ENCODE measurements at regions not wholly inside any gene's neighbourhood (a gene's known extent, or its start where the extent isn't known, plus 50 kb on each side); places are given as distances from the start of the nearest gene placed in this dataset.
"Not testable (repeated sequence)": the region's sequence is repeated elsewhere in the genome, so short reads cannot be mapped to it uniquely, and the experiment has no call there.

DNA sequence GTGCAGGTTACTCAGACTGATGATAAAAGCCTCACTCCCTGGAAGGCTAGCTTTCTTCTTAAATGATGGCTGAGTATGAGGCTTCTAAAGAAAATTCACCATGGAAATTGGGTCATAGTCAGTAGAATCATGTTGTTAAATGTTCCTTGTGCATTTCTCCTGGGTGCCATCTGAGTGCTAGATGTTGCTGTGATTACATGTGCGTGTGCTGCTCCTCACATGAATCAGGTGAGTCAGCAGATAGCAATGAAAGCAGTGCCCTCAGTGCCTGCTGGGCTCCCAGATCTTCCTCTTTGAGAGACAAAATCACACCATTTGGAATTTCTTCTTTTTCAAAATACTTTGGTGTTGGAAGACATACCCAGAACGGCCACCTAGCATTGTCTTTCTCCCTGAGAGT lies 331.7 kb downstream of the XPNPEP1 start:
- Histone ChIP-seq H3K36me3 (ENCODE audit: control insufficient read depth, insufficient read depth, low read length) (no peaks in the 10 kb centered on the region), H3K4me3 (ENCODE audit: low read depth, low read length) (no peak overlapping the region), H3K27me3 (ENCODE audit: control insufficient read depth, insufficient read depth, low read length) (no peaks in the 10 kb centered on the region)
- TF ChIP-seq, protein P1, sequence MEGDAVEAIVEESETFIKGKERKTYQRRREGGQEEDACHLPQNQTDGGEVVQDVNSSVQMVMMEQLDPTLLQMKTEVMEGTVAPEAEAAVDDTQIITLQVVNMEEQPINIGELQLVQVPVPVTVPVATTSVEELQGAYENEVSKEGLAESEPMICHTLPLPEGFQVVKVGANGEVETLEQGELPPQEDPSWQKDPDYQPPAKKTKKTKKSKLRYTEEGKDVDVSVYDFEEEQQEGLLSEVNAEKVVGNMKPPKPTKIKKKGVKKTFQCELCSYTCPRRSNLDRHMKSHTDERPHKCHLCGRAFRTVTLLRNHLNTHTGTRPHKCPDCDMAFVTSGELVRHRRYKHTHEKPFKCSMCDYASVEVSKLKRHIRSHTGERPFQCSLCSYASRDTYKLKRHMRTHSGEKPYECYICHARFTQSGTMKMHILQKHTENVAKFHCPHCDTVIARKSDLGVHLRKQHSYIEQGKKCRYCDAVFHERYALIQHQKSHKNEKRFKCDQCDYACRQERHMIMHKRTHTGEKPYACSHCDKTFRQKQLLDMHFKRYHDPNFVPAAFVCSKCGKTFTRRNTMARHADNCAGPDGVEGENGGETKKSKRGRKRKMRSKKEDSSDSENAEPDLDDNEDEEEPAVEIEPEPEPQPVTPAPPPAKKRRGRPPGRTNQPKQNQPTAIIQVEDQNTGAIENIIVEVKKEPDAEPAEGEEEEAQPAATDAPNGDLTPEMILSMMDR (IDR thresholded peaks at IDR 0.05; ENCODE audit: insufficient read depth, low read length, poor library complexity, severe bottlenecking): no peak
- DNase-seq (ENCODE audit: low read depth): no peak

DNA sequence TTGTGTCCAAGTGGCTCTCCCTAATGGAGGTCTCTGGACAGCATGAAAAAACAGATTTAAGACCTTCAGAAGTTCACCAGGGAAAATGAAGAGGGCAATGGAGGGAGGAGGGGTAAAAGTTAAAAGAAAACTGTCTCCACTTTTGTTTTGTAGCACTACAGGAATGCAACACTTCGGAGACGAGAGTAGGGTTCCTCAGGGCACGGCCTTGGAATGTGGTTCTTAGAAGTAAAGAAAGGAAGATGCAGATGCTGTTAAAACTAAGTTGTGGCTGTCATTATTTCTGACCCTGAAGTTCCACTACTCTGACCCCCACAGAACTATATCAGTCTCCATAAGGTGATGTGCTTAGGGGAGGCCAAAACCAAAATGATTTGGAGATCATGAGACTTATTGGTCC lies 335.1 kb downstream of the XPNPEP1 start:
- Histone ChIP-seq H3K27me3 (ENCODE audit: control insufficient read depth, insufficient read depth, low read length) (no peaks in the 10 kb centered on the region), H3K4me3 (ENCODE audit: low read depth, low read length) (no peak overlapping the region), H3K36me3 (ENCODE audit: control insufficient read depth, insufficient read depth, low read length) (no peaks in the 10 kb centered on the region)
- TF ChIP-seq, protein P1 (IDR thresholded peaks at IDR 0.05; ENCODE audit: insufficient read depth, low read length, poor library complexity, severe bottlenecking): no peak
- DNase-seq (ENCODE audit: low read depth): no peak

DNA sequence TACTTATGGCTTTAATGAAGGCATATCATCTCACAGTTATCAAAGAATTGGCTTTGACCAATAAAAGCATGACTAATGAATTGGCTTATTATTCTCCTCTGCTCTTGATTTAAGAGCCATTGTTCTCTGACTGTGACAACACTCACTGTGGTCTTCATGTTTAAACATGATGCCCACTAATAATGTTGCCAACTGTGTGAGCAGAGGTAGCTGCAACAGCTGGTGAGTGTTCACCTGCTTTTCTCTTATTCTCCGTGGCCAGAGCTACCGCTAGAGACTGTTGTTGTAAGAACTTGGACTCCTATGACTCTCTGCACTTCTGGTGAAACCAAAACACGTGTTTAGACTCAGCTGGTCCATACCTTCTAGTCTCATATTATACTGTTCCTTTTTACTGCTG lies 335.9 kb downstream of the XPNPEP1 start:
- TF ChIP-seq, protein P1 (IDR thresholded peaks at IDR 0.05; ENCODE audit: insufficient read depth, low read length, poor library complexity, severe bottlenecking): no peak
- no peak for DNase-seq (ENCODE audit: low read depth)
- H3K27me3 ChIP-seq (ENCODE audit: control insufficient read depth, insufficient read depth, low read length): no peaks in the 10 kb centered on the region
- no peaks in the 10 kb centered on the region for H3K36me3 ChIP-seq (ENCODE audit: control insufficient read depth, insufficient read depth, low read length)
- H3K4me3 ChIP-seq (ENCODE audit: low read depth, low read length): no peak overlapping the region

DNA sequence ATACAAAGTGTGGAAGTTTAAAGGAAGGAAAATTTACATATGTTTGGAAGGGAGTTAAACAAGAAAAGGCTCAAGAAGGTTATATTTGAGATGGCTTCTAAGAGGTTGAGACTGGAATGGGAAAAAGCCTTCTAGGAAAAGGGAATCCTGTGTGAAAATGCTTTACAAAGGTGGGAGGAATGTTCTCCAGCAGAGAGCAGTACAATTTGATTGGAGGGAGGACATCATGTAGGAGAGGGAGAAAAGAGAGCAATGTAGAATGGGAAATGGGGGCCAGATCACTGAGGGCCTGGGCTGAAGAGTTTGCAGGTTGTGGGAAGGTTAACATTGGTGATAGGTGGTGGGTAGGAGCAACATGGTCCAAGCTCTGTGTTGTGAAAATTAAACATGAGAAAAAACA lies 366.9 kb downstream of the XPNPEP1 start:
- DNase-seq (ENCODE audit: low read depth): no peak
- TF ChIP-seq, protein P1 (IDR thresholded peaks at IDR 0.05; ENCODE audit: insufficient read depth, low read length, poor library complexity, severe bottlenecking): no peak
- H3K27me3 ChIP-seq (ENCODE audit: control insufficient read depth, insufficient read depth, low read length): no peaks in the 10 kb centered on the region
- H3K36me3 ChIP-seq (ENCODE audit: control insufficient read depth, insufficient read depth, low read length): no peaks in the 10 kb centered on the region
- no peak overlapping the region for H3K4me3 ChIP-seq (ENCODE audit: low read depth, low read length)

DNA sequence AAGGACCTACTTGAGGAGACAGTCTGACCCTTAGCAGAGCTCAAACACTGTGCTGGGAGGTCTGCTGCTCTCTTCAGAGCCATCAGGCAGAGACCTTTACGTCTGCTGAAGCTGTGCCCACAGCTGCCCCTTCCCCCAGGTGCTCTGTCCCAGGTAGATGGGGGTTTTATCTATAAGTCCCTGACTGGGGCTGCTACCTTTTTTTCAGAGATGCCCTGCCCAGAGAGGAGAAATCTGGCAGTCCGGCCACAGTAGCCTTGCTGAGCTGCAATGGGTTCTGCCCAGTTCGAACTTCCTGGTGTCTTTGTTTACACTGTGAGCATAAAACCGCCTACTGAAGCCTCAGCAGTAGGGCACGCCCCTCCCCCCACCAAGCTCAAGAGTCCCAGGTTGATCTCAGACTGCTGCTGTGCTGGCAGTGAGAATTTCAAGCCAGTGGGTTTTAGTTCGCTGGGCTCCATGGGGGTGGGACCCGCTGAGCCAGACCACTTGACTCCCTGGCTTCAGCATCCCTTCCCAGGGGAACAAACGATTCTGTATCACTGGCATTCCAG lies 381.2 kb downstream of the XPNPEP1 start:
- not testable (repeated sequence) for H3K27me3 ChIP-seq (ENCODE audit: control insufficient read depth, insufficient read depth, low read length); DNase-seq (ENCODE audit: low read depth); H3K36me3 ChIP-seq (ENCODE audit: control insufficient read depth, insufficient read depth, low read length); H3K4me3 ChIP-seq (ENCODE audit: low read depth, low read length)

DNA sequence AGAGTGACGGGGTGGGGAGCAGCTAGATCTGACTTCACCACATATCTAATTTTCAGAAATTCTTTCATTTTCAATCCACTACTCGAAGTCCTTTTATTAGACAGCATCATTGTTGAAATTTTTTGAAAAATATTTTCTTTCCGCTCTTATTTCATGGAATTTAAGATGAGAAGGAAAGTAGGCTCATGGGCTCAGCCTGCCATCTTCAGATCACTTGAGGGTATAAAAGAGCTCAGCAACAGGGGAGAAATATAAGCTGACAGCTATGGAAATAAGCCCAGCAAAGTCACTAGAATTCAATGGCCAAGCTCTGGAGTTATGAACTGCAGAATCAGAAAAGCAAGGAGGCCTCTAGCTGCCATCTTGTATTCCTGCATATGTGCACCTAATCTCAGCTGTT lies 389.1 kb downstream of the XPNPEP1 start:
- no peaks in the 10 kb centered on the region for H3K27me3 ChIP-seq (ENCODE audit: control insufficient read depth, insufficient read depth, low read length)
- no peaks in the 10 kb centered on the region for H3K36me3 ChIP-seq (ENCODE audit: control insufficient read depth, insufficient read depth, low read length)
- DNase-seq (ENCODE audit: low read depth): no peak
- H3K4me3 ChIP-seq (ENCODE audit: low read depth, low read length): no peak overlapping the region
- TF ChIP-seq, protein P1 (IDR thresholded peaks at IDR 0.05; ENCODE audit: insufficient read depth, low read length, poor library complexity, severe bottlenecking): no peak
